Fibroblast of lung (primary cell): ENCODE measurements at regions not wholly inside any gene's neighbourhood (a gene's known extent, or its start where the extent isn't known, plus 50 kb on each side); places are given as distances from the start of the nearest gene placed in this dataset.
A peak's percentile ranks its signal among the peaks of the same experiment; 100 is the strongest.

Experiments
- DNase-seq, 2 donors: peaks; one replicate each; pipeline versions ENCODE4 v3.0.0 to v3.0.0-alpha.2; 2010; ENCODE audit warnings: low read depth in 2 of 2
- H2AFZ ChIP-seq: 2 replicates; pipeline ENCODE4 v1.5.1; 2012; ENCODE audit warnings: low read length, control low read depth, inconsistent platforms
- H3K27ac ChIP-seq: 2 replicates; pipeline ENCODE4 v1.5.1; 2011; ENCODE audit warnings: low read length, control low read depth; ENCODE audit not compliant: insufficient read depth
- H3K27me3 ChIP-seq: 2 replicates; pipeline ENCODE4 v1.5.1; 2011; ENCODE audit warnings: mild to moderate bottlenecking, low read length; ENCODE audit not compliant: control insufficient read depth, insufficient read depth
- H3K36me3 ChIP-seq: 2 replicates; pipeline ENCODE4 v1.5.1; 2011; ENCODE audit warnings: low read length; ENCODE audit not compliant: control insufficient read depth, insufficient read depth
- H3K4me1 ChIP-seq: 2 replicates; pipeline ENCODE4 v1.5.1; 2011; ENCODE audit warnings: low read length; ENCODE audit not compliant: control insufficient read depth, insufficient read depth; ENCODE audit errors: extremely low read depth
- H3K4me2 ChIP-seq: 2 replicates; pipeline ENCODE4 v1.5.1; 2011; ENCODE audit warnings: low read length, control low read depth; ENCODE audit not compliant: insufficient read depth; ENCODE audit errors: extremely low read depth
- H3K4me3 ChIP-seq, 4 experiments: fragments of 200-600 bp in 1 of 4; sonication (generic) in 1 of 4; replicated peaks in 1 of 4; 2 replicates each; pipeline ENCODE4 v1.5.1; 2011 to 2016; ENCODE audit warnings: low read length in 4 of 4, low read depth in 3 of 4, mild to moderate bottlenecking in 3 of 4, control low read depth in 2 of 4, inconsistent platforms in 1 of 4, mixed read lengths in 1 of 4; ENCODE audit not compliant: insufficient read depth in 1 of 4; ENCODE audit errors: control extremely low read depth in 1 of 4
- H3K79me2 ChIP-seq: 2 replicates; pipeline ENCODE4 v1.5.1; 2012; ENCODE audit warnings: mild to moderate bottlenecking, low read length, inconsistent platforms; ENCODE audit not compliant: control insufficient read depth, insufficient read depth
- H3K9ac ChIP-seq: 2 replicates; pipeline ENCODE4 v1.5.1; 2011; ENCODE audit warnings: mild to moderate bottlenecking, low read length, control low read depth; ENCODE audit not compliant: insufficient read depth
- H3K9me3 ChIP-seq: 2 replicates; pipeline ENCODE4 v1.5.1; 2012; ENCODE audit warnings: low read depth, low read length; ENCODE audit not compliant: control insufficient read depth, insufficient read depth
- H4K20me1 ChIP-seq: 2 replicates; pipeline ENCODE4 v1.5.1; 2011; ENCODE audit warnings: low read length; ENCODE audit not compliant: control insufficient read depth, insufficient read depth; ENCODE audit errors: extremely low read depth
- CTCF ChIP-seq, 2 donors: IDR thresholded peaks in 1 of 2; conservative IDR thresholded peaks in 1 of 2; 1 replicate in 1 of 2; 2 replicates in 1 of 2; pipeline ENCODE4 v1.5.1; 2011 to 2012; ENCODE audit warnings: low read length in 2 of 2, control low read depth in 1 of 2, inconsistent platforms in 1 of 2, low read depth in 1 of 2, mild to moderate bottlenecking in 1 of 2
- EZH2 ChIP-seq: IDR thresholded peaks from 2 replicates; pipeline ENCODE4 v1.5.1; 2012; ENCODE audit warnings: low read length, control low read depth, mild to moderate bottlenecking; ENCODE audit errors: missing control alignments

- Histone ChIP-seq H3K4me3 (no peak overlapping the region), H3K4me1 (no peaks in the 10 kb centered on the region), H2AFZ (no peak overlapping the region), H4K20me1 (no peaks in the 10 kb centered on the region), H3K9me3 (no peaks in the 10 kb centered on the region), H3K9ac (no peak overlapping the region), H3K36me3 (no peaks in the 10 kb centered on the region), H3K79me2 (no peaks in the 10 kb centered on the region), H3K27me3 (no peaks in the 10 kb centered on the region), H3K27ac (no peak overlapping the region), H3K4me2 (no peak overlapping the region)
- TF ChIP-seq CTCF (conservative IDR thresholded peaks at IDR 0.05 in 1 of 2, IDR thresholded peaks at IDR 0.05 in 1 of 2; ENCODE audit: low read depth in 1 of 2, low read length in 2 of 2) (no peak), EZH2 (no peak)
- DNase-seq, result peak in 1 of 2 donors; percentile 51
These were observed 930.5 kb upstream of the MIR17HG start for GRCh38 chr13:90416938-90417337.

GRCh38 chr13:90420683-90421082 lies 926.8 kb upstream of the MIR17HG start:
- Histone ChIP-seq H3K4me3 (no peak overlapping the region), H2AFZ (no peak overlapping the region), H4K20me1 (no peaks in the 10 kb centered on the region), H3K4me1 (no peaks in the 10 kb centered on the region), H3K4me2 (no peak overlapping the region), H3K9me3 (no peaks in the 10 kb centered on the region), H3K9ac (no peak overlapping the region), H3K27me3 (no peaks in the 10 kb centered on the region), H3K27ac (no peak overlapping the region), H3K79me2 (no peaks in the 10 kb centered on the region), H3K36me3 (no peaks in the 10 kb centered on the region)
- no peak for TF ChIP-seq EZH2
- peak; percentile 17 to 22 for TF ChIP-seq CTCF (conservative IDR thresholded peaks at IDR 0.05 in 1 of 2, IDR thresholded peaks at IDR 0.05 in 1 of 2; ENCODE audit: low read depth in 1 of 2, low read length in 2 of 2)
- peak in 1 of 2 donors; percentile 9 for DNase-seq

- no peaks in the 10 kb centered on the region for H3K4me1 ChIP-seq
- H3K4me3 ChIP-seq, result no peak overlapping the region
- no peaks in the 10 kb centered on the region for H3K79me2 ChIP-seq
- no peak for DNase-seq
- no peaks in the 10 kb centered on the region for H4K20me1 ChIP-seq
- H3K9me3 ChIP-seq, result no peaks in the 10 kb centered on the region
- no peak for TF ChIP-seq EZH2
- no peak for TF ChIP-seq CTCF (conservative IDR thresholded peaks at IDR 0.05 in 1 of 2, IDR thresholded peaks at IDR 0.05 in 1 of 2; ENCODE audit: low read depth in 1 of 2, low read length in 2 of 2)
- no peak overlapping the region for H2AFZ ChIP-seq
- H3K9ac ChIP-seq, result no peak overlapping the region
- no peaks in the 10 kb centered on the region for H3K27me3 ChIP-seq
- H3K27ac ChIP-seq, result no peak overlapping the region
- H3K36me3 ChIP-seq, result no peaks in the 10 kb centered on the region
- no peak overlapping the region for H3K4me2 ChIP-seq
These were observed 919.9 kb upstream of the MIR17HG start for GRCh38 chr13:90427322-90428272.
